H1 (cell line): ENCODE measurements at regions not wholly inside any gene's neighbourhood (a gene's known extent, or its start where the extent isn't known, plus 50 kb on each side); places are given as distances from the start of the nearest gene placed in this dataset.

ENCODE experiments used
- CTCF ChIA-PET: fragments of 300-600 bp; sonication (Branson Sonifier 250); formaldehyde crosslinking; loops from one replicate; lab custom pipeline; 2021; ENCODE audit not compliant: partially characterized antibody; lab: Charles Lee
- POLR2A ChIA-PET: fragments of 300-600 bp; sonication (Branson Sonifier 250); formaldehyde crosslinking; loops from one replicate; lab custom pipeline; 2021; ENCODE audit warnings: inconsistent platforms; ENCODE audit not compliant: partially characterized antibody; lab: Charles Lee
- DNase-seq, 2 experiments: peaks; one replicate each; pipeline versions ENCODE4 v3.0.0 to v3.0.0-alpha.2; 2010 to 2022; ENCODE audit warnings: low spot score in 2 of 2, low read depth in 1 of 2, mixed read lengths in 1 of 2
- FAIRE-seq: peaks from 2 replicates; lab custom pipeline; 2011; peaks lifted over from hg19 to GRCh38; lab: Jason Lieb, UNC
- H2AFZ ChIP-seq: 2 replicates; pipeline ENCODE4 v1.8.1; 2012; ENCODE audit warnings: low read length, inconsistent platforms
- H2AK5ac ChIP-seq: 2 replicates; pipeline ENCODE4 v1.6.1; 2013; ENCODE audit warnings: low read depth, low read length
- H2BK120ac ChIP-seq: replicated peaks from 2 replicates; pipeline ENCODE3; 2013; ENCODE audit warnings: low read depth, low read length, inconsistent platforms
- H2BK12ac ChIP-seq: 2 replicates; pipeline ENCODE4 v1.6.1; 2013; ENCODE audit warnings: low read depth, low read length
- H2BK15ac ChIP-seq: 2 replicates; pipeline ENCODE4 v1.6.1; 2013; ENCODE audit warnings: low read length
- H2BK20ac ChIP-seq: 2 replicates; pipeline ENCODE4 v1.6.1; 2013; ENCODE audit warnings: low read length
- H2BK5ac ChIP-seq: 2 replicates; pipeline ENCODE4 v1.6.1; 2013; ENCODE audit warnings: low read depth, low read length
- H3K14ac ChIP-seq: 2 replicates; pipeline ENCODE4 v1.6.1; 2013; ENCODE audit warnings: inconsistent platforms; ENCODE audit not compliant: insufficient read length
- H3K18ac ChIP-seq: 2 replicates; pipeline ENCODE4 v1.6.1; 2013; ENCODE audit warnings: low read length; ENCODE audit errors: extremely low read depth
- H3K23ac ChIP-seq: 2 replicates; pipeline ENCODE4 v1.6.1; 2013; ENCODE audit warnings: inconsistent platforms; ENCODE audit not compliant: insufficient read length
- H3K23me2 ChIP-seq: 2 replicates; pipeline ENCODE4 v1.6.1; 2013; ENCODE audit warnings: low read depth, low read length
- H3K27ac ChIP-seq: 2 replicates; pipeline ENCODE4 v1.6.1; 2011; ENCODE audit warnings: low read depth, low read length, inconsistent platforms
- H3K27me3 ChIP-seq, 4 experiments: replicated peaks in 1 of 4; 1 replicate in 1 of 4; 2 replicates in 3 of 4; pipeline versions ENCODE4 v1.6.1 to v1.8.1; 2011 to 2013; ENCODE audit warnings: low read length in 3 of 4, mild to moderate bottlenecking in 3 of 4, inconsistent platforms in 2 of 4, mixed read lengths in 2 of 4, moderate library complexity in 1 of 4; ENCODE audit not compliant: control insufficient read depth in 3 of 4, insufficient read depth in 3 of 4; ENCODE audit errors: extremely low read depth in 1 of 4
- H3K36me3 ChIP-seq, 4 experiments: 2 replicates each; pipeline versions ENCODE4 v1.6.1 to v1.8.1; 2011 to 2013; ENCODE audit warnings: mild to moderate bottlenecking in 4 of 4, low read length in 3 of 4, moderate library complexity in 2 of 4, control low read depth in 1 of 4, inconsistent platforms in 1 of 4; ENCODE audit not compliant: insufficient read depth in 4 of 4, control insufficient read depth in 2 of 4
- H3K4ac ChIP-seq: replicated peaks from 2 replicates; pipeline ENCODE3; 2013; ENCODE audit warnings: low read length, low read depth, mixed read lengths, inconsistent platforms; ENCODE audit not compliant: insufficient read length
- H3K4me1 ChIP-seq, 4 experiments: replicated peaks in 1 of 4; 1 replicate in 1 of 4; 2 replicates in 3 of 4; pipeline versions ENCODE4 v1.6.1 to v1.8.1; 2011 to 2013; ENCODE audit warnings: low read length in 3 of 4, inconsistent platforms in 2 of 4, mixed read lengths in 1 of 4; ENCODE audit not compliant: insufficient read depth in 4 of 4, control insufficient read depth in 3 of 4
- H3K4me2 ChIP-seq, 2 experiments: 2 replicates each; pipeline versions ENCODE4 v1.6.1 to v1.8.1; 2011 to 2013; ENCODE audit warnings: low read depth in 2 of 2, low read length in 2 of 2, control low read depth in 1 of 2, inconsistent platforms in 1 of 2, mild to moderate bottlenecking in 1 of 2; ENCODE audit not compliant: insufficient read depth in 1 of 2
- H3K4me3 ChIP-seq, 4 experiments: fragments of 200-600, 300-600 bp in 1 of 4; sonication (generic), shearing (Covaris generic), sonication (Bioruptor Twin) in 1 of 4; 2 replicates each; pipeline versions ENCODE4 v1.5.1 to v1.8.1; 2011 to 2016; ENCODE audit warnings: low read length in 4 of 4, low read depth in 3 of 4, control low read depth in 2 of 4, inconsistent platforms in 2 of 4, mild to moderate bottlenecking in 2 of 4, mixed read lengths in 1 of 4, moderate library complexity in 1 of 4; ENCODE audit not compliant: insufficient read depth in 2 of 4; ENCODE audit errors: extremely low read depth in 1 of 4
- H3K56ac ChIP-seq: replicated peaks from 2 replicates; pipeline ENCODE3; 2013; ENCODE audit warnings: low read depth, mild to moderate bottlenecking, mixed read lengths, low read length, inconsistent platforms; ENCODE audit not compliant: insufficient read length
- H3K79me1 ChIP-seq: 2 replicates; pipeline ENCODE4 v1.6.1; 2013; ENCODE audit warnings: low read depth, low read length, control low read depth
- H3K79me2 ChIP-seq, 2 experiments: 2 replicates each; pipeline versions ENCODE4 v1.6.1 to v1.8.1; 2012 to 2013; ENCODE audit warnings: low read length in 2 of 2, mild to moderate bottlenecking in 2 of 2, inconsistent platforms in 1 of 2; ENCODE audit not compliant: insufficient read depth in 2 of 2, control insufficient read depth in 1 of 2
- H3K9ac ChIP-seq, 4 experiments: replicated peaks in 1 of 4; 1 replicate in 1 of 4; 2 replicates in 3 of 4; pipeline versions ENCODE4 v1.6.1 to v1.8.1; 2011 to 2013; ENCODE audit warnings: low read depth in 3 of 4, low read length in 3 of 4, control low read depth in 2 of 4, mild to moderate bottlenecking in 2 of 4, moderate library complexity in 2 of 4, inconsistent platforms in 1 of 4; ENCODE audit errors: extremely low read depth in 1 of 4
- H3K9me3 ChIP-seq, 2 experiments: 2 replicates each; pipeline versions ENCODE4 v1.6.1 to v1.8.1; 2012 to 2013; ENCODE audit warnings: mild to moderate bottlenecking in 2 of 2, moderate library complexity in 2 of 2, control low read depth in 1 of 2, inconsistent platforms in 1 of 2, low read depth in 1 of 2, low read length in 1 of 2, mixed read lengths in 1 of 2; ENCODE audit not compliant: insufficient read depth in 2 of 2
- H4K20me1 ChIP-seq, 2 experiments: replicated peaks in 1 of 2; 2 replicates each; pipeline versions ENCODE3 to v1.8.1; 2011 to 2013; ENCODE audit warnings: inconsistent platforms in 2 of 2, low read length in 2 of 2, mild to moderate bottlenecking in 1 of 2; ENCODE audit not compliant: insufficient read depth in 2 of 2, control insufficient read depth in 1 of 2
- H4K5ac ChIP-seq: 2 replicates; pipeline ENCODE4 v1.6.1; 2013; ENCODE audit warnings: low read length, low read depth, mixed read lengths, inconsistent platforms; ENCODE audit not compliant: insufficient read length
- H4K8ac ChIP-seq: 2 replicates; pipeline ENCODE4 v1.8.0; 2013; ENCODE audit warnings: mild to moderate bottlenecking, moderate library complexity, low read length, inconsistent platforms; ENCODE audit not compliant: insufficient read depth; ENCODE audit errors: extremely low read depth
- H4K91ac ChIP-seq: replicated peaks from 2 replicates; pipeline ENCODE3; 2013; ENCODE audit warnings: low read length, mixed read lengths, inconsistent platforms; ENCODE audit not compliant: insufficient read length
- ATF3 ChIP-seq: IDR thresholded peaks from 2 replicates; pipeline ENCODE4 v1.6.1; 2011; ENCODE audit warnings: low read depth, mild to moderate bottlenecking, low read length; ENCODE audit not compliant: insufficient read depth
- BACH1 ChIP-seq: IDR thresholded peaks from 2 replicates; pipeline ENCODE4 v1.6.1; 2012; ENCODE audit warnings: low read length, improper control_type of control experiment
- FOSL1 ChIP-seq: IDR thresholded peaks from 2 replicates; pipeline ENCODE4 v1.6.1; 2011; ENCODE audit warnings: mild to moderate bottlenecking, low read depth, low read length, moderate library complexity; ENCODE audit not compliant: insufficient read depth
- RFX5 ChIP-seq: IDR thresholded peaks from 2 replicates; pipeline ENCODE4 v1.6.1; 2011; ENCODE audit warnings: low read depth, low read length, improper control_type of control experiment, borderline replicate concordance
- SAP30 ChIP-seq: fragments of 300-600 bp; sonication (generic); IDR thresholded peaks from 2 replicates; pipeline ENCODE4 v1.7.1; 2012; ENCODE audit warnings: low read length, moderate library complexity, mild to moderate bottlenecking, inconsistent platforms; ENCODE audit not compliant: insufficient read depth, insufficient replicate concordance
- SP2 ChIP-seq: IDR thresholded peaks from 2 replicates; pipeline ENCODE4 v1.6.1; 2012; ENCODE audit warnings: mild to moderate bottlenecking, low read length, inconsistent platforms
- SUZ12 ChIP-seq: fragments of 200-600 bp; sonication (generic); IDR thresholded peaks from 2 replicates; pipeline ENCODE4 v1.6.1; 2012; ENCODE audit warnings: mild to moderate bottlenecking, inconsistent platforms, low read length, moderate library complexity, mixed read lengths
- TBP ChIP-seq: IDR thresholded peaks from 2 replicates; pipeline ENCODE4 v1.6.1; 2011; ENCODE audit warnings: low read depth, low read length, improper control_type of control experiment
- WGBS, 2 experiments: shearing (Covaris generic) in 1 of 2; methylation state at CpG; one replicate each; pipeline versions ENCODE4 v1.1.6 to v1.1.7; 2013 to 2015; ENCODE audit warnings: low lambda C conversion rate in 2 of 2, mixed read lengths in 2 of 2, inconsistent platforms in 1 of 2, low coverage in 1 of 2, missing lambda C conversion rate in 1 of 2; ENCODE audit not compliant: insufficient replicate concordance in 2 of 2, insufficient coverage in 1 of 2, insufficient read length in 1 of 2; ENCODE audit errors: extremely low coverage in 1 of 2, missing lambda C conversion rate in 1 of 2; 5-methylcytosine and 5-hydroxymethylcytosine counted together

GRCh38 chrX:20789103-20789502 is 522.4 kb upstream of the RPS6KA3 start:
- Histone ChIP-seq H3K27ac (no peak overlapping the region), H3K4me1 (no peaks in the 10 kb centered on the region), H3K9me3 (no peaks in the 10 kb centered on the region), H4K91ac (no peak overlapping the region), H3K4ac (no peak overlapping the region), H3K79me2 (no peaks in the 10 kb centered on the region), H3K4me3 (no peak overlapping the region), H2BK120ac (no peak overlapping the region), H2BK15ac (no peak overlapping the region), H2AK5ac (no peak overlapping the region), H3K79me1 (no peaks in the 10 kb centered on the region), H2BK5ac (no peak overlapping the region), H3K14ac (no peak overlapping the region), H4K20me1 (no peaks in the 10 kb centered on the region), H3K9ac (no peak overlapping the region), H2AFZ (no peak overlapping the region), H2BK12ac (no peak overlapping the region), H4K5ac (no peak overlapping the region), H3K23ac (no peak overlapping the region), H3K56ac (no peak overlapping the region), H2BK20ac (no peak overlapping the region), H3K4me2 (no peak overlapping the region), H3K27me3 (no peaks in the 10 kb centered on the region), H4K8ac (no peak overlapping the region), H3K23me2 (no peaks in the 10 kb centered on the region), H3K36me3 (no peaks in the 10 kb centered on the region), H3K18ac (no peak overlapping the region)
- POLR2A ChIA-PET: no interaction called here
- FAIRE-seq: no peak
- CTCF ChIA-PET: no interaction called here
- DNase-seq: no peak
- WGBS, 2 experiments: 88% methylated on average over 3 of the region's 3 CpGs; no CpG with 5 or more reads in 1 of the 2 experiments
- TF ChIP-seq ATF3 (no peak), RFX5 (no peak), SUZ12 (no peak), TBP (no peak), SP2 (no peak), SAP30 (no peak), BACH1 (no peak), FOSL1 (no peak)
